Stimulated activated CD4-positive, alpha-beta T cell treated with anti-CD3 and anti-CD28 coated beads, Interleukin-1b, Interleukin-23, amount 100 ng/mL, for 1 hour (primary cell): ENCODE measurements at regions not wholly inside any gene's neighbourhood (a gene's known extent, or its start where the extent isn't known, plus 50 kb on each side); places are given as distances from the start of the nearest gene placed in this dataset.

Source experiments
- DNase-seq, 2 donors: peaks; one replicate each; pipeline ENCODE4 v3.0.0-alpha.2; 2020; ENCODE audit warnings: low read depth in 2 of 2

- no peak for DNase-seq
These were observed 144.9 kb downstream of the SH3BGRL2 start for GRCh38 chr6:79776076-79776475.

- DNase-seq: no peak
These were observed 144.1 kb downstream of the SH3BGRL2 start for GRCh38 chr6:79775222-79775621.

- no peak for DNase-seq
These were observed 133.6 kb downstream of the SH3BGRL2 start for GRCh38 chr6:79764747-79765146.

- no peak for DNase-seq
These were observed 132.2 kb downstream of the SH3BGRL2 start for GRCh38 chr6:79763301-79763700.

GRCh38 chr6:79762370-79762769 is 131.2 kb downstream of the SH3BGRL2 start:
- no peak for DNase-seq

GRCh38 chr6:79756496-79756895 is 125.4 kb downstream of the SH3BGRL2 start:
- DNase-seq: no peak

GRCh38 chr6:79755967-79756366 is 124.8 kb downstream of the SH3BGRL2 start:
- DNase-seq: no peak
